ENCODE measurements at regions not wholly inside any gene's neighbourhood (a gene's known extent, or its start where the extent isn't known, plus 50 kb on each side); places are given as distances from the start of the nearest gene placed in this dataset.

DNA sequence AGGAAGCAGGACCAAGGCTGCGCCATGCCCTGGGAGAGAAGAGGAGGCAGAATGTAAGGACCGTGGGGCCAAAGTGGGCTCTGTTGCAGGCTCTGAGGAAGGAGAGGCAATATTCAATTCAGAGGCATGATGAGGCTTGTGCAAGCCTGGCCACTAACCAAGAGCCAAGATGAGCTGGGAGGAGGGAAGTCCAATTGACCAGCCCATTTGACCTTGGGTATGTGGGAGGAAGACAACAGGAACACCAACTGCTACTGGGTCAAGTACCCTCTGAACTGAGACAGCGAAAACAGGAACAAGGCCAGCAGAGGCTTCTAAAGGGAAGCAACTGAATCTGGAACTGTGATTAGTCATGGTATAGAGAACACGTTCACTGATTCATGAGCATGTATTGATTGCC lies 779.6 kb downstream of the MAFB start:
- TF ChIP-seq, protein P1, sequence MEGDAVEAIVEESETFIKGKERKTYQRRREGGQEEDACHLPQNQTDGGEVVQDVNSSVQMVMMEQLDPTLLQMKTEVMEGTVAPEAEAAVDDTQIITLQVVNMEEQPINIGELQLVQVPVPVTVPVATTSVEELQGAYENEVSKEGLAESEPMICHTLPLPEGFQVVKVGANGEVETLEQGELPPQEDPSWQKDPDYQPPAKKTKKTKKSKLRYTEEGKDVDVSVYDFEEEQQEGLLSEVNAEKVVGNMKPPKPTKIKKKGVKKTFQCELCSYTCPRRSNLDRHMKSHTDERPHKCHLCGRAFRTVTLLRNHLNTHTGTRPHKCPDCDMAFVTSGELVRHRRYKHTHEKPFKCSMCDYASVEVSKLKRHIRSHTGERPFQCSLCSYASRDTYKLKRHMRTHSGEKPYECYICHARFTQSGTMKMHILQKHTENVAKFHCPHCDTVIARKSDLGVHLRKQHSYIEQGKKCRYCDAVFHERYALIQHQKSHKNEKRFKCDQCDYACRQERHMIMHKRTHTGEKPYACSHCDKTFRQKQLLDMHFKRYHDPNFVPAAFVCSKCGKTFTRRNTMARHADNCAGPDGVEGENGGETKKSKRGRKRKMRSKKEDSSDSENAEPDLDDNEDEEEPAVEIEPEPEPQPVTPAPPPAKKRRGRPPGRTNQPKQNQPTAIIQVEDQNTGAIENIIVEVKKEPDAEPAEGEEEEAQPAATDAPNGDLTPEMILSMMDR (IDR thresholded peaks at IDR 0.05; ENCODE audit: insufficient read depth, low read length, poor library complexity, severe bottlenecking): no peak
- no peak for TF ChIP-seq EZH2phosphoT487 (conservative IDR thresholded peaks at IDR 0.05; ENCODE audit: low read length)

Data from SU-DHL-6 (cell line).